ENCODE measurements at regions not wholly inside any gene's neighbourhood (a gene's known extent, or its start where the extent isn't known, plus 50 kb on each side); places are given as distances from the start of the nearest gene placed in this dataset.
"Not testable (repeated sequence)": the region's sequence is repeated elsewhere in the genome, so short reads cannot be mapped to it uniquely, and the experiment has no call there.

GRCh38 chr4:145271194-145271593 lies 90.8 kb upstream of the OTUD4 start:
- no peak overlapping the region for H3K4me3 ChIP-seq (replicated peaks; ENCODE audit: low read depth, low read length)
- no peak for DNase-seq (ENCODE audit: low read depth)
- TF ChIP-seq, protein P1, sequence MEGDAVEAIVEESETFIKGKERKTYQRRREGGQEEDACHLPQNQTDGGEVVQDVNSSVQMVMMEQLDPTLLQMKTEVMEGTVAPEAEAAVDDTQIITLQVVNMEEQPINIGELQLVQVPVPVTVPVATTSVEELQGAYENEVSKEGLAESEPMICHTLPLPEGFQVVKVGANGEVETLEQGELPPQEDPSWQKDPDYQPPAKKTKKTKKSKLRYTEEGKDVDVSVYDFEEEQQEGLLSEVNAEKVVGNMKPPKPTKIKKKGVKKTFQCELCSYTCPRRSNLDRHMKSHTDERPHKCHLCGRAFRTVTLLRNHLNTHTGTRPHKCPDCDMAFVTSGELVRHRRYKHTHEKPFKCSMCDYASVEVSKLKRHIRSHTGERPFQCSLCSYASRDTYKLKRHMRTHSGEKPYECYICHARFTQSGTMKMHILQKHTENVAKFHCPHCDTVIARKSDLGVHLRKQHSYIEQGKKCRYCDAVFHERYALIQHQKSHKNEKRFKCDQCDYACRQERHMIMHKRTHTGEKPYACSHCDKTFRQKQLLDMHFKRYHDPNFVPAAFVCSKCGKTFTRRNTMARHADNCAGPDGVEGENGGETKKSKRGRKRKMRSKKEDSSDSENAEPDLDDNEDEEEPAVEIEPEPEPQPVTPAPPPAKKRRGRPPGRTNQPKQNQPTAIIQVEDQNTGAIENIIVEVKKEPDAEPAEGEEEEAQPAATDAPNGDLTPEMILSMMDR (IDR thresholded peaks at IDR 0.05; ENCODE audit: low read length, missing control alignments), result no peak

- TF ChIP-seq, protein P1 (IDR thresholded peaks at IDR 0.05; ENCODE audit: low read length, missing control alignments), result no peak
- H3K4me3 ChIP-seq (replicated peaks; ENCODE audit: low read depth, low read length), result no peak overlapping the region
- no peak for DNase-seq (ENCODE audit: low read depth)
Measured at GRCh38 chr4:145266881-145267280, 86.5 kb upstream of the OTUD4 start.

- DNase-seq (ENCODE audit: low read depth), result no peak
- H3K4me3 ChIP-seq (replicated peaks; ENCODE audit: low read depth, low read length), result no peak overlapping the region
- TF ChIP-seq, protein P1 (IDR thresholded peaks at IDR 0.05; ENCODE audit: low read length, missing control alignments), result no peak
Measured at GRCh38 chr4:145260091-145260490, 79.7 kb upstream of the OTUD4 start.

DNA sequence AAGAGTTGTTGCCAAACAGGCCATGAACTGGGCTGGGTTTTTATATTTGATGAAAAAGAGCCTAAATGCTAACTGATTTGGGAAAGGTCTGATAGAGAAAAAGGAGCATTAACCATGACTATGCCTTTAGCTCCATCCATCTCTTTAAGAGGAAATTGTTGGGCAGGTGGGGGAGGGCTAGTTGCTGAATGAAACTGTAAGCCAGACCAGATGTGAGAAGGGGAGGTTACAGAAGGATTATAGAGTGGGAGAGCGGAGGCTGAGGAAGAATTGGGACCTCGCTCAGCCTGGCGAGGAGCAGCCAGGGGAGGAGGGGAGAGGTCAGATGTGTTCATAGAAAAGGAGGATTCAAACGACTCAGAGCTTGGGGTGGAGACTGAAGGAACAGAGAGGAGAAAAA lies 74.9 kb upstream of the OTUD4 start:
- H3K4me3 ChIP-seq (replicated peaks; ENCODE audit: low read depth, low read length); DNase-seq (ENCODE audit: low read depth): not testable (repeated sequence)

DNA sequence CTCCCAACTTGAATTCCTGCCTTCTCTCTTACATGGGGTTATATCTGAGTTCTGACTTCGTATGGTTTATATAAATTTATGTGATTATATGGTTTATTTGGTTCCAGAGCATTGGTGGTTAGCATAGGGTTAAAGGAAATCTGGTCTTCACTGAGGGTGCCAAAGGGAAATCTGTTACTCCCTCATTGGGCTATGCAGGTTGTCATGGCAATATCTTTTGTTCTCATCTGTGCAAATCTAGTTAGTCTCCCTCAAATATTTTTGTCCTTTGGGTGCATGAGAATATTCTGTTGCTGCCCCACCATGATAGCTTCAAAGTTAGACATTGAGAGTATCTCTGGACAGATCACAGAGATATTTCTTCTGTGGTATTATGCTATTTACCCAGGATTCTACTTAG lies 71.8 kb upstream of the OTUD4 start:
- no peak overlapping the region for H3K4me3 ChIP-seq (replicated peaks; ENCODE audit: low read depth, low read length)
- no peak for DNase-seq (ENCODE audit: low read depth)
- TF ChIP-seq, protein P1 (IDR thresholded peaks at IDR 0.05; ENCODE audit: low read length, missing control alignments), result no peak

GRCh38 chr4:145251391-145251790 lies 71.0 kb upstream of the OTUD4 start:
- TF ChIP-seq, protein P1 (IDR thresholded peaks at IDR 0.05; ENCODE audit: low read length, missing control alignments), result no peak
- DNase-seq (ENCODE audit: low read depth), result no peak

GRCh38 chr4:145248971-145249370 lies 68.6 kb upstream of the OTUD4 start:
- DNase-seq (ENCODE audit: low read depth), result no peak
- no peak overlapping the region for H3K4me3 ChIP-seq (replicated peaks; ENCODE audit: low read depth, low read length)
- TF ChIP-seq, protein P1 (IDR thresholded peaks at IDR 0.05; ENCODE audit: low read length, missing control alignments), result no peak

More at GRCh38 chr4:145251391-145251790, 71.0 kb upstream of the OTUD4 start:
- H3K4me3 ChIP-seq (replicated peaks; ENCODE audit: low read depth, low read length), result no peak overlapping the region
